Trophoblast cell (in vitro differentiated cells and primary cell): ENCODE measurements at regions not wholly inside any gene's neighbourhood (a gene's known extent, or its start where the extent isn't known, plus 50 kb on each side); places are given as distances from the start of the nearest gene placed in this dataset.

Experiments
- DNase-seq, 2 donors: peaks; one replicate each; pipeline ENCODE4 v3.0.0-alpha.2; 2016
- H2AFZ ChIP-seq: 2 replicates; pipeline ENCODE4 v1.6.1; 2013; ENCODE audit warnings: low read length, moderate library complexity, mild to moderate bottlenecking; ENCODE audit not compliant: insufficient read depth, poor library complexity
- H2AK5ac ChIP-seq: 2 replicates; pipeline ENCODE4 v1.6.1; 2013; ENCODE audit warnings: mild to moderate bottlenecking, low read length
- H2BK120ac ChIP-seq: 2 replicates; pipeline ENCODE4 v1.6.1; 2013; ENCODE audit warnings: low read length, mild to moderate bottlenecking, moderate library complexity; ENCODE audit not compliant: insufficient read depth, poor library complexity
- H2BK12ac ChIP-seq: 2 replicates; pipeline ENCODE4 v1.6.1; 2013; ENCODE audit warnings: mild to moderate bottlenecking, low read length, moderate library complexity
- H2BK5ac ChIP-seq: 2 replicates; pipeline ENCODE4 v1.6.1; 2013; ENCODE audit warnings: low read length, low read depth, moderate library complexity, mild to moderate bottlenecking; ENCODE audit not compliant: poor library complexity
- H3K14ac ChIP-seq: 2 replicates; pipeline ENCODE4 v1.6.1; 2013; ENCODE audit warnings: mild to moderate bottlenecking, low read length
- H3K18ac ChIP-seq: 2 replicates; pipeline ENCODE4 v1.6.1; 2013; ENCODE audit warnings: mild to moderate bottlenecking, low read length
- H3K23ac ChIP-seq: 2 replicates; pipeline ENCODE4 v1.6.1; 2013; ENCODE audit warnings: low read length
- H3K27ac ChIP-seq: 2 replicates; pipeline ENCODE4 v1.5.1; 2013; ENCODE audit warnings: low read depth, mild to moderate bottlenecking, inconsistent platforms, low read length, moderate library complexity
- H3K27me3 ChIP-seq: 2 replicates; pipeline ENCODE4 v1.6.1; 2013; ENCODE audit warnings: inconsistent platforms, mild to moderate bottlenecking, low read length, moderate library complexity; ENCODE audit not compliant: insufficient read depth
- H3K36me3 ChIP-seq, 2 experiments: 1 replicate in 1 of 2; 2 replicates in 1 of 2; pipeline ENCODE4 v1.6.1; 2013; ENCODE audit warnings: low read length in 2 of 2, mild to moderate bottlenecking in 2 of 2, moderate library complexity in 1 of 2; ENCODE audit not compliant: insufficient read depth in 2 of 2, control insufficient read depth in 1 of 2
- H3K4ac ChIP-seq: 2 replicates; pipeline ENCODE4 v1.6.1; 2013; ENCODE audit warnings: low read depth, mild to moderate bottlenecking, low read length, moderate library complexity
- H3K4me1 ChIP-seq, 2 experiments: 1 replicate in 1 of 2; 2 replicates in 1 of 2; pipeline ENCODE4 v1.6.1; 2013; ENCODE audit warnings: low read length in 2 of 2, mild to moderate bottlenecking in 2 of 2, moderate library complexity in 1 of 2; ENCODE audit not compliant: insufficient read depth in 2 of 2, control insufficient read depth in 1 of 2
- H3K4me2 ChIP-seq: 2 replicates; pipeline ENCODE4 v1.6.1; 2013; ENCODE audit warnings: inconsistent platforms, mild to moderate bottlenecking, low read length, moderate library complexity
- H3K4me3 ChIP-seq: 2 replicates; pipeline ENCODE4 v1.5.1; 2013; ENCODE audit warnings: mild to moderate bottlenecking, low read depth, low read length, inconsistent platforms
- H3K79me1 ChIP-seq: one replicate; pipeline ENCODE4 v1.6.1; 2013; ENCODE audit warnings: low read length
- H3K79me2 ChIP-seq: 2 replicates; pipeline ENCODE4 v1.6.1; 2013; ENCODE audit warnings: low read length, mild to moderate bottlenecking; ENCODE audit not compliant: control insufficient read depth, insufficient read depth, poor library complexity
- H3K9ac ChIP-seq: 2 replicates; pipeline ENCODE4 v1.6.1; 2013; ENCODE audit warnings: mild to moderate bottlenecking, low read length
- H3K9me3 ChIP-seq: 2 replicates; pipeline ENCODE4 v1.6.1; 2013; ENCODE audit warnings: low read depth, mild to moderate bottlenecking, control low read depth, inconsistent platforms, low read length; ENCODE audit not compliant: insufficient read depth
- H4K12ac ChIP-seq: 2 replicates; pipeline ENCODE4 v1.6.1; 2013; ENCODE audit warnings: low read depth, mild to moderate bottlenecking, low read length, moderate library complexity
- H4K8ac ChIP-seq: 2 replicates; pipeline ENCODE4 v1.6.1; 2013; ENCODE audit warnings: low read depth, mild to moderate bottlenecking, low read length, moderate library complexity
- H4K91ac ChIP-seq: one replicate; pipeline ENCODE4 v1.6.1; 2013; ENCODE audit warnings: low read depth, mild to moderate bottlenecking, low read length, moderate library complexity
- WGBS: extraction: QIAGEN DNeasy Blood & Tissue Kit; methylation state at CpG from one replicate; pipeline ENCODE4 v1.1.7; 2013; ENCODE audit warnings: missing lambda C conversion rate; ENCODE audit not compliant: insufficient read length, insufficient coverage; ENCODE audit errors: extremely low coverage; 5-methylcytosine and 5-hydroxymethylcytosine counted together

GRCh38 chr14:38526826-38527501, 271.1 kb upstream of the CLEC14A start:
- Histone ChIP-seq H2BK5ac (no peak overlapping the region), H2BK120ac (no peak overlapping the region), H3K4me2 (no peak overlapping the region), H3K9ac (no peak overlapping the region), H3K18ac (no peak overlapping the region), H3K4me3 (no peak overlapping the region), H2AK5ac (no peak overlapping the region), H3K4ac (no peak overlapping the region), H3K4me1 (no peaks in the 10 kb centered on the region), H3K36me3 (no peaks in the 10 kb centered on the region), H2BK12ac (no peak overlapping the region), H3K23ac (no peak overlapping the region), H3K79me2 (no peaks in the 10 kb centered on the region), H3K9me3 (no peaks in the 10 kb centered on the region), H4K8ac (no peak overlapping the region), H4K12ac (no peak overlapping the region), H3K79me1 (no peaks in the 10 kb centered on the region), H3K27me3 (no peaks in the 10 kb centered on the region), H2AFZ (no peak overlapping the region), H3K27ac (no peak overlapping the region), H3K14ac (no peak overlapping the region), H4K91ac (no peak overlapping the region)
- DNase-seq, result no peak
- WGBS, result no CpG with 5 or more reads among the region's 1 CpG

GRCh38 chr14:38524636-38525509, 269.0 kb upstream of the CLEC14A start:
- Histone ChIP-seq H3K14ac (no peak overlapping the region), H3K36me3 (no peaks in the 10 kb centered on the region), H4K8ac (no peak overlapping the region), H3K9me3 (no peaks in the 10 kb centered on the region), H3K4ac (no peak overlapping the region), H2BK12ac (no peak overlapping the region), H3K4me1 (no peaks in the 10 kb centered on the region), H2AFZ (no peak overlapping the region), H3K23ac (no peak overlapping the region), H2AK5ac (no peak overlapping the region), H3K18ac (no peak overlapping the region), H3K27me3 (no peaks in the 10 kb centered on the region), H4K91ac (no peak overlapping the region), H2BK5ac (no peak overlapping the region), H3K79me1 (no peaks in the 10 kb centered on the region), H3K4me3 (no peak overlapping the region), H3K4me2 (no peak overlapping the region), H3K79me2 (no peaks in the 10 kb centered on the region), H2BK120ac (no peak overlapping the region), H3K9ac (no peak overlapping the region), H3K27ac (no peak overlapping the region), H4K12ac (no peak overlapping the region)
- no peak for DNase-seq
- no CpG with 5 or more reads among the region's 2 CpGs for WGBS

DNA sequence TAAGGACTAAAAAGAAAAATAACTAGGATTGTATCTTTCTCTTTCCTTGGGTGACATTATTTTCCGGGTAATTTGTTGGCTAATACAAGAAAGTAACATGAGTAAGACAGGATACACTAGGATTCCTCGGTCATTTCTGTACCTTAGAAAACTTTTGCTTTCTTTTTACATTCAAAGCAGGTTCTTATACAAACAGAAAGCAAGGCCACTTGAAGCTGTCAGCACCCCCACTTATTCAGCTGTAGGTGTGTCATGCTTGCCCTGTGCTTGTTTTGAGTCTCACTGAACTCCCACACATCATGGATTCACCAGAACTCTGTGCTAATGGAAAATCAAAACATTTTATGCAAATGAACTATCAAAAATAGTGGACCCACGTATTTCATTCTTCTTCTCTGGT, 266.8 kb upstream of the CLEC14A start:
- H3K9me3 ChIP-seq, result no peaks in the 10 kb centered on the region
- H3K18ac ChIP-seq, result no peak overlapping the region
- H3K4me1 ChIP-seq, result no peaks in the 10 kb centered on the region
- no peak overlapping the region for H3K4me3 ChIP-seq
- H3K79me2 ChIP-seq, result no peaks in the 10 kb centered on the region
- WGBS, result no CpG with 5 or more reads among the region's 3 CpGs
- no peak overlapping the region for H4K12ac ChIP-seq
- no peak for DNase-seq
- no peak overlapping the region for H3K27ac ChIP-seq
- no peaks in the 10 kb centered on the region for H3K27me3 ChIP-seq
- H3K4me2 ChIP-seq, result no peak overlapping the region
- H3K79me1 ChIP-seq, result no peaks in the 10 kb centered on the region
- H3K9ac ChIP-seq, result no peak overlapping the region
- no peak overlapping the region for H3K4ac ChIP-seq
- no peak overlapping the region for H2AK5ac ChIP-seq
- H3K36me3 ChIP-seq, result no peaks in the 10 kb centered on the region
- H2BK120ac ChIP-seq, result no peak overlapping the region
- H4K91ac ChIP-seq, result no peak overlapping the region
- no peak overlapping the region for H2BK12ac ChIP-seq
- H2AFZ ChIP-seq, result no peak overlapping the region
- H3K14ac ChIP-seq, result no peak overlapping the region
- no peak overlapping the region for H4K8ac ChIP-seq
- no peak overlapping the region for H3K23ac ChIP-seq
- H2BK5ac ChIP-seq, result no peak overlapping the region

GRCh38 chr14:38521591-38521990, 265.7 kb upstream of the CLEC14A start:
- Histone ChIP-seq H2BK120ac (no peak overlapping the region), H4K91ac (no peak overlapping the region), H3K23ac (no peak overlapping the region), H3K18ac (no peak overlapping the region), H3K4ac (no peak overlapping the region), H3K9ac (no peak overlapping the region), H3K36me3 (no peaks in the 10 kb centered on the region), H2BK5ac (no peak overlapping the region), H3K4me2 (no peak overlapping the region), H3K14ac (no peak overlapping the region), H3K79me1 (no peaks in the 10 kb centered on the region), H2AFZ (no peak overlapping the region), H3K4me3 (no peak overlapping the region), H3K27ac (no peak overlapping the region), H3K9me3 (no peaks in the 10 kb centered on the region), H4K12ac (no peak overlapping the region), H4K8ac (no peak overlapping the region), H3K27me3 (no peaks in the 10 kb centered on the region), H2AK5ac (no peak overlapping the region), H3K79me2 (no peaks in the 10 kb centered on the region), H3K4me1 (no peaks in the 10 kb centered on the region), H2BK12ac (no peak overlapping the region)
- no peak for DNase-seq
- WGBS, result no CpG with 5 or more reads among the region's 5 CpGs
